Testis (tissue), 2 donors: ENCODE measurements at regions not wholly inside any gene's neighbourhood (a gene's known extent, or its start where the extent isn't known, plus 50 kb on each side); places are given as distances from the start of the nearest gene placed in this dataset.

Experiments used
- DNase-seq: peaks from one replicate; pipeline ENCODE4 v3.0.0-alpha.2; 2019
- H3K27ac ChIP-seq, 2 donors: fragments of 200-600 bp; sonication (generic); one replicate each; pipeline ENCODE4 v1.5.1; 2019
- H3K27me3 ChIP-seq: fragments of 200-600 bp; sonication (generic); one replicate; pipeline ENCODE4 v1.5.1; 2019
- H3K36me3 ChIP-seq: fragments of 200-600 bp; sonication (generic); one replicate; pipeline ENCODE4 v1.5.1; 2017; ENCODE audit warnings: low read depth; ENCODE audit errors: missing control alignments
- H3K4me1 ChIP-seq: fragments of 200-600 bp; sonication (generic); one replicate; pipeline ENCODE4 v1.5.1; 2019
- H3K4me3 ChIP-seq, 2 donors: fragments of 200-600 bp; sonication (generic); one replicate each; pipeline ENCODE4 v1.5.1; 2017 to 2019
- H3K9me3 ChIP-seq: fragments of 200-600 bp; sonication (generic); one replicate; pipeline ENCODE4 v1.5.1; 2017
- CTCF ChIP-seq, 3 experiments: fragments of 450-650 bp in 2 of 3; fragments of 200-600 bp in 1 of 3; sonication (generic) in 1 of 3; IDR thresholded peaks; one replicate each; pipeline ENCODE4 v1.5.1; 2016 to 2019; ENCODE audit warnings: antibody characterized with exemption in 3 of 3, mild to moderate bottlenecking in 2 of 3, moderate library complexity in 1 of 3
- POLR2A ChIP-seq: fragments of 450-650 bp; IDR thresholded peaks from one replicate; pipeline ENCODE4 v1.6.1; 2017; ENCODE audit warnings: antibody characterized with exemption, mild to moderate bottlenecking, moderate library complexity
- WGBS, 2 donors: methylation state at CpG; one replicate each; pipeline ENCODE4 v1.1.5; 2018; 5-methylcytosine and 5-hydroxymethylcytosine counted together
- intact Hi-C: fragments of 100-400 bp; cut with DNase I; formaldehyde crosslinking; loops from one replicate; pipeline ENCODE4 v1.15.1; 2023; ENCODE audit warnings: low total_unique reads

- TF ChIP-seq POLR2A = no peak
- TF ChIP-seq CTCF (IDR thresholded peaks at IDR 0.05) = no peak
- intact Hi-C loops = no loop called here
- no peaks in the 10 kb centered on the region for H3K36me3 ChIP-seq
- 83 to 87% methylated on average over 5 of the region's 5 CpGs for WGBS, 2 donors
- no peak overlapping the region for H3K27ac ChIP-seq
- H3K9me3 ChIP-seq = no peaks in the 10 kb centered on the region
- no peak overlapping the region for H3K4me3 ChIP-seq
- H3K27me3 ChIP-seq = no peaks in the 10 kb centered on the region
- no peak for DNase-seq
- H3K4me1 ChIP-seq = no peaks in the 10 kb centered on the region
These were observed 240.3 kb downstream of the GATA3 start for GRCh38 chr10:8294779-8295178.

GRCh38 chr10:8295311-8295710, 240.8 kb downstream of the GATA3 start:
- intact Hi-C loops = no loop called here
- H3K9me3 ChIP-seq = no peaks in the 10 kb centered on the region
- TF ChIP-seq POLR2A (no peak), CTCF (IDR thresholded peaks at IDR 0.05) (no peak)
- no peak for DNase-seq
- H3K4me3 ChIP-seq = no peak overlapping the region
- H3K27ac ChIP-seq = no peak overlapping the region
- no peaks in the 10 kb centered on the region for H3K4me1 ChIP-seq
- WGBS, 2 donors = 96 to 100% methylated on average over 1 of the region's 1 CpG
- no peaks in the 10 kb centered on the region for H3K27me3 ChIP-seq
- H3K36me3 ChIP-seq = no peaks in the 10 kb centered on the region

GRCh38 chr10:8296090-8296733, 241.7 kb downstream of the GATA3 start:
- no peak for DNase-seq
- 46 to 65% methylated on average over 22 of the region's 22 CpGs for WGBS, 2 donors
- intact Hi-C loops = no loop called here
- Histone ChIP-seq H3K9me3 (no peaks in the 10 kb centered on the region), H3K4me1 (no peaks in the 10 kb centered on the region), H3K4me3 (no peak overlapping the region), H3K27ac (no peak overlapping the region), H3K36me3 (no peaks in the 10 kb centered on the region), H3K27me3 (no peaks in the 10 kb centered on the region)
- TF ChIP-seq CTCF (IDR thresholded peaks at IDR 0.05) = no peak
- TF ChIP-seq POLR2A = no peak

GRCh38 chr10:8296734-8297101, 242.2 kb downstream of the GATA3 start:
- no peak for TF ChIP-seq CTCF (IDR thresholded peaks at IDR 0.05)
- TF ChIP-seq POLR2A = no peak
- Histone ChIP-seq H3K27me3 (no peaks in the 10 kb centered on the region), H3K27ac (no peak overlapping the region), H3K4me1 (no peaks in the 10 kb centered on the region), H3K4me3 (no peak overlapping the region), H3K36me3 (no peaks in the 10 kb centered on the region), H3K9me3 (no peaks in the 10 kb centered on the region)
- DNase-seq = no peak
- intact Hi-C loops = no loop called here
- WGBS, 2 donors = 80 to 90% methylated on average over 2 of the region's 2 CpGs

GRCh38 chr10:8297107-8297506, 242.6 kb downstream of the GATA3 start:
- H3K36me3 ChIP-seq = no peaks in the 10 kb centered on the region
- H3K4me3 ChIP-seq = no peak overlapping the region
- H3K27ac ChIP-seq = no peak overlapping the region
- TF ChIP-seq POLR2A (no peak), CTCF (IDR thresholded peaks at IDR 0.05) (no peak)
- intact Hi-C loops = no loop called here
- 88% methylated on average over 2 of the region's 2 CpGs for WGBS, 2 donors
- H3K4me1 ChIP-seq = no peaks in the 10 kb centered on the region
- H3K27me3 ChIP-seq = no peaks in the 10 kb centered on the region
- no peaks in the 10 kb centered on the region for H3K9me3 ChIP-seq
- DNase-seq = no peak
